GM12865 (cell line): ENCODE measurements at regions not wholly inside any gene's neighbourhood (a gene's known extent, or its start where the extent isn't known, plus 50 kb on each side); places are given as distances from the start of the nearest gene placed in this dataset.

Experiments used
- DNase-seq: peaks from one replicate; pipeline ENCODE4 v3.0.0; 2010; ENCODE audit warnings: low read depth
- H3K4me3 ChIP-seq: 2 replicates; pipeline ENCODE4 v1.5.1; 2011; ENCODE audit warnings: mild to moderate bottlenecking, low read depth, low read length, control low read depth
- CTCF ChIP-seq: IDR thresholded peaks from 2 replicates; pipeline ENCODE4 v1.5.1; 2011; ENCODE audit warnings: low read length, control low read depth, low read depth, inconsistent platforms; ENCODE audit not compliant: insufficient read depth; ENCODE audit errors: missing control alignments

GRCh38 chr1:222087221-222087920, 345.5 kb upstream of the DUSP10 start:
- no peak for TF ChIP-seq CTCF
- DNase-seq: no peak

GRCh38 chr1:222084996-222085395, 343.1 kb upstream of the DUSP10 start:
- no peak for DNase-seq
- TF ChIP-seq CTCF: no peak
- no peak overlapping the region for H3K4me3 ChIP-seq

More at GRCh38 chr1:222087221-222087920, 345.5 kb upstream of the DUSP10 start:
- H3K4me3 ChIP-seq: no peak overlapping the region

GRCh38 chr1:222084048-222084447, 342.2 kb upstream of the DUSP10 start:
- H3K4me3 ChIP-seq: no peak overlapping the region
- no peak for TF ChIP-seq CTCF
- DNase-seq: no peak

GRCh38 chr1:222081859-222082258, 340.0 kb upstream of the DUSP10 start:
- no peak for TF ChIP-seq CTCF
- DNase-seq: peak; percentile 5
- H3K4me3 ChIP-seq: no peak overlapping the region

GRCh38 chr1:222079566-222079965, 337.7 kb upstream of the DUSP10 start:
- H3K4me3 ChIP-seq: no peak overlapping the region
- no peak for DNase-seq
- TF ChIP-seq CTCF: no peak

GRCh38 chr1:222077206-222077605, 335.3 kb upstream of the DUSP10 start:
- DNase-seq: no peak
- TF ChIP-seq CTCF: no peak
- no peak overlapping the region for H3K4me3 ChIP-seq

GRCh38 chr1:222074317-222074716, 332.4 kb upstream of the DUSP10 start:
- DNase-seq: no peak
- TF ChIP-seq CTCF: no peak

More at GRCh38 chr1:222074317-222074716, 332.4 kb upstream of the DUSP10 start:
- no peak overlapping the region for H3K4me3 ChIP-seq
